Neuronal stem cell (in vitro differentiated cells): ENCODE measurements at regions not wholly inside any gene's neighbourhood (a gene's known extent, or its start where the extent isn't known, plus 50 kb on each side); places are given as distances from the start of the nearest gene placed in this dataset.
A peak's percentile ranks its signal among the peaks of the same experiment; 100 is the strongest.

Experiments
- DNase-seq: peaks from one replicate; pipeline ENCODE4 v3.0.0-alpha.2; 2013; ENCODE audit warnings: low spot score
- H2AFZ ChIP-seq: one replicate; pipeline ENCODE4 v1.6.1; 2013; ENCODE audit warnings: mild to moderate bottlenecking, low read length, inconsistent platforms
- H2AK5ac ChIP-seq: 2 replicates; pipeline ENCODE4 v1.6.1; 2013; ENCODE audit warnings: low read depth, mild to moderate bottlenecking, inconsistent platforms, low read length, moderate library complexity, mixed read lengths
- H2BK120ac ChIP-seq: 2 replicates; pipeline ENCODE4 v1.6.1; 2013; ENCODE audit warnings: low read depth, mild to moderate bottlenecking, inconsistent platforms, low read length, moderate library complexity, mixed read lengths
- H2BK12ac ChIP-seq: one replicate; pipeline ENCODE4 v1.6.1; 2013; ENCODE audit warnings: low read length, inconsistent platforms
- H2BK15ac ChIP-seq: 2 replicates; pipeline ENCODE4 v1.6.1; 2013; ENCODE audit warnings: mild to moderate bottlenecking, low read length, inconsistent platforms, mixed read lengths
- H2BK5ac ChIP-seq: one replicate; pipeline ENCODE4 v1.6.1; 2013; ENCODE audit warnings: inconsistent platforms, mild to moderate bottlenecking, low read length, moderate library complexity
- H3K14ac ChIP-seq: one replicate; pipeline ENCODE4 v1.6.1; 2013; ENCODE audit warnings: low read length, inconsistent platforms
- H3K18ac ChIP-seq: 2 replicates; pipeline ENCODE4 v1.6.1; 2013; ENCODE audit warnings: low read length, inconsistent platforms
- H3K23ac ChIP-seq: 2 replicates; pipeline ENCODE4 v1.6.1; 2013; ENCODE audit warnings: low read depth, mild to moderate bottlenecking, mixed read lengths, low read length, inconsistent platforms; ENCODE audit not compliant: poor library complexity
- H3K27ac ChIP-seq: replicated peaks from 3 replicates; pipeline ENCODE4 v1.5.1; 2013; ENCODE audit warnings: low read length, inconsistent platforms
- H3K27me3 ChIP-seq, 3 experiments: 2 replicates each; pipeline ENCODE4 v1.6.1; 2013; ENCODE audit warnings: low read length in 3 of 3, mild to moderate bottlenecking in 2 of 3, inconsistent platforms in 1 of 3, low read depth in 1 of 3, mixed read lengths in 1 of 3, moderate library complexity in 1 of 3; ENCODE audit not compliant: control insufficient read depth in 3 of 3, insufficient read depth in 3 of 3
- H3K36me3 ChIP-seq, 2 donors: replicated peaks in 1 of 2; 2 replicates each; pipeline ENCODE4 v1.6.1; 2013; ENCODE audit warnings: low read length in 2 of 2; ENCODE audit not compliant: control insufficient read depth in 2 of 2, insufficient read depth in 2 of 2
- H3K4ac ChIP-seq: 2 replicates; pipeline ENCODE4 v1.6.1; 2013; ENCODE audit warnings: inconsistent platforms, mild to moderate bottlenecking, low read length, moderate library complexity
- H3K4me1 ChIP-seq, 2 donors: 1 replicate in 1 of 2; 2 replicates in 1 of 2; pipeline ENCODE4 v1.6.1; 2013; ENCODE audit warnings: low read length in 2 of 2, low read depth in 1 of 2; ENCODE audit not compliant: control insufficient read depth in 2 of 2, insufficient read depth in 1 of 2
- H3K4me2 ChIP-seq: one replicate; pipeline ENCODE4 v1.6.1; 2013; ENCODE audit warnings: mild to moderate bottlenecking, low read length, inconsistent platforms; ENCODE audit not compliant: insufficient read depth, poor library complexity, severe bottlenecking
- H3K4me3 ChIP-seq, 2 donors: 2 replicates each; pipeline ENCODE4 v1.5.1; 2013; ENCODE audit warnings: low read length in 2 of 2, mild to moderate bottlenecking in 2 of 2, inconsistent platforms in 1 of 2, moderate library complexity in 1 of 2
- H3K79me1 ChIP-seq: one replicate; pipeline ENCODE4 v1.6.1; 2013; ENCODE audit warnings: low read depth, mild to moderate bottlenecking, inconsistent platforms, low read length, moderate library complexity
- H3K9ac ChIP-seq: one replicate; pipeline ENCODE4 v1.6.1; 2013; ENCODE audit warnings: mild to moderate bottlenecking, low read depth, low read length, inconsistent platforms; ENCODE audit not compliant: poor library complexity
- H3K9me3 ChIP-seq, 2 donors: replicated peaks in 1 of 2; 2 replicates each; pipeline versions ENCODE3 to v1.6.1; 2013; ENCODE audit warnings: low read length in 2 of 2, mild to moderate bottlenecking in 2 of 2, inconsistent platforms in 1 of 2, low read depth in 1 of 2, mixed read lengths in 1 of 2, moderate library complexity in 1 of 2; ENCODE audit not compliant: control insufficient read depth in 2 of 2, insufficient read depth in 1 of 2
- H4K8ac ChIP-seq: one replicate; pipeline ENCODE4 v1.6.1; 2013; ENCODE audit warnings: low read depth, mild to moderate bottlenecking, inconsistent platforms, low read length, moderate library complexity
- H4K91ac ChIP-seq: one replicate; pipeline ENCODE4 v1.6.1; 2013; ENCODE audit warnings: low read length, low read depth, mild to moderate bottlenecking, inconsistent platforms; ENCODE audit not compliant: poor library complexity
- WGBS, 2 donors: extraction: QIAGEN DNeasy Blood & Tissue Kit; methylation state at CpG; one replicate each; pipeline ENCODE4 v1.1.7; 2013; ENCODE audit warnings: missing lambda C conversion rate in 2 of 2, mixed read lengths in 1 of 2; ENCODE audit not compliant: insufficient read length in 2 of 2, insufficient replicate concordance in 1 of 2; ENCODE audit errors: extremely low coverage in 2 of 2; 5-methylcytosine and 5-hydroxymethylcytosine counted together

- Histone ChIP-seq H3K14ac (no peak overlapping the region), H4K91ac (no peak overlapping the region), H3K18ac (no peak overlapping the region), H3K36me3 (no peaks in the 10 kb centered on the region), H3K4ac (no peak overlapping the region), H2AK5ac (no peak overlapping the region), H3K9me3 (no peaks in the 10 kb centered on the region), H3K4me2 (no peak overlapping the region), H4K8ac (no peak overlapping the region), H3K27me3 (no peaks in the 10 kb centered on the region), H3K27ac (no peak overlapping the region), H2BK12ac (no peak overlapping the region), H2BK15ac (no peak overlapping the region), H3K79me1 (no peaks in the 10 kb centered on the region), H2BK120ac (no peak overlapping the region), H3K4me3 (no peak overlapping the region), H3K9ac (no peak overlapping the region), H2BK5ac (no peak overlapping the region), H3K4me1 (peaks cover 4 to 7% of the 10 kb centered on the region in 2 donors), H3K23ac (no peak overlapping the region), H2AFZ (no peak overlapping the region)
- WGBS, 2 donors = no CpG with 5 or more reads among the region's 2 CpGs
- no peak for DNase-seq
These were observed 473.1 kb downstream of the ATP23 start for GRCh38 chr12:58414398-58414871.

- no peak overlapping the region for H3K14ac ChIP-seq
- no peak overlapping the region for H2BK120ac ChIP-seq
- H3K4me3 ChIP-seq = no peak overlapping the region
- no peaks in the 10 kb centered on the region for H3K79me1 ChIP-seq
- H3K4me1 ChIP-seq = peaks cover 4 to 7% of the 10 kb centered on the region in 2 donors
- no peak overlapping the region for H3K18ac ChIP-seq
- no peaks in the 10 kb centered on the region for H3K36me3 ChIP-seq
- H3K23ac ChIP-seq = no peak overlapping the region
- peak overlapping the region; percentile 55 for H2AFZ ChIP-seq
- H3K9ac ChIP-seq = no peak overlapping the region
- no peak overlapping the region for H4K8ac ChIP-seq
- H3K9me3 ChIP-seq = no peaks in the 10 kb centered on the region
- H3K27ac ChIP-seq = no peak overlapping the region
- H2AK5ac ChIP-seq = no peak overlapping the region
- H2BK5ac ChIP-seq = no peak overlapping the region
- no peaks in the 10 kb centered on the region for H3K27me3 ChIP-seq
- H2BK15ac ChIP-seq = no peak overlapping the region
- H3K4me2 ChIP-seq = peak overlapping the region; percentile 34
- H2BK12ac ChIP-seq = no peak overlapping the region
- peak; percentile 23 for DNase-seq
- no peak overlapping the region for H3K4ac ChIP-seq
- no peak overlapping the region for H4K91ac ChIP-seq
These were observed 474.3 kb downstream of the ATP23 start for GRCh38 chr12:58415716-58416115.

- no CpG with 5 or more reads among the region's 2 CpGs for WGBS, 2 donors
- no peak overlapping the region for H2BK120ac ChIP-seq
- no peak overlapping the region for H2BK15ac ChIP-seq
- no peak overlapping the region for H2BK12ac ChIP-seq
- H3K4me3 ChIP-seq = no peak overlapping the region
- H3K27ac ChIP-seq = no peak overlapping the region
- no peak for DNase-seq
- H3K79me1 ChIP-seq = no peaks in the 10 kb centered on the region
- no peak overlapping the region for H2AK5ac ChIP-seq
- H4K91ac ChIP-seq = no peak overlapping the region
- no peak overlapping the region for H2BK5ac ChIP-seq
- no peak overlapping the region for H3K4ac ChIP-seq
- H3K14ac ChIP-seq = no peak overlapping the region
- H3K18ac ChIP-seq = no peak overlapping the region
- peaks cover 0 to under 1% of the 10 kb centered on the region in 2 donors for H3K9me3 ChIP-seq
- no peak overlapping the region for H3K9ac ChIP-seq
- peak overlapping the region; percentile 55 for H2AFZ ChIP-seq
- H3K23ac ChIP-seq = no peak overlapping the region
- no peak overlapping the region for H3K4me2 ChIP-seq
- no peaks in the 10 kb centered on the region for H3K36me3 ChIP-seq
- H4K8ac ChIP-seq = no peak overlapping the region
- no peaks in the 10 kb centered on the region for H3K27me3 ChIP-seq
- peaks cover 4 to 7% of the 10 kb centered on the region in 2 donors for H3K4me1 ChIP-seq
These were observed 474.9 kb downstream of the ATP23 start for GRCh38 chr12:58416236-58416635.

- no peak overlapping the region for H3K27ac ChIP-seq
- H2BK15ac ChIP-seq = peak overlapping the region; percentile 81
- peak overlapping the region; percentile 37 for H3K23ac ChIP-seq
- H2BK120ac ChIP-seq = peak overlapping the region; percentile 65
- peak overlapping the region; percentile 6 for H4K8ac ChIP-seq
- H3K27me3 ChIP-seq = no peaks in the 10 kb centered on the region
- no CpG with 5 or more reads among the region's 13 CpGs for WGBS, 2 donors
- no peak for DNase-seq
- H2BK12ac ChIP-seq = peak overlapping the region; percentile 42
- H3K4me1 ChIP-seq = peaks cover 4 to 7% of the 10 kb centered on the region in 2 donors
- no peak overlapping the region for H4K91ac ChIP-seq
- H2AK5ac ChIP-seq = peak overlapping the region; percentile 87
- no peak overlapping the region for H3K4me3 ChIP-seq
- H3K36me3 ChIP-seq = no peaks in the 10 kb centered on the region
- no peak overlapping the region for H3K9ac ChIP-seq
- no peak overlapping the region for H2AFZ ChIP-seq
- H3K79me1 ChIP-seq = no peaks in the 10 kb centered on the region
- no peak overlapping the region for H2BK5ac ChIP-seq
- no peak overlapping the region for H3K4me2 ChIP-seq
- peak overlapping the region; percentile 41 for H3K18ac ChIP-seq
- H3K9me3 ChIP-seq = peaks cover 0 to 2% of the 10 kb centered on the region in 2 donors
- no peak overlapping the region for H3K4ac ChIP-seq
- peak overlapping the region; percentile 79 for H3K14ac ChIP-seq
These were observed 477.9 kb downstream of the ATP23 start for GRCh38 chr12:58419196-58419760.
